GM12878 (cell line): ENCODE measurements at regions not wholly inside any gene's neighbourhood (a gene's known extent, or its start where the extent isn't known, plus 50 kb on each side); places are given as distances from the start of the nearest gene placed in this dataset.

ENCODE experiments used
- ATAC-seq: fragments of 200-7000 bp; cut with Tn5 transposase; 3 replicates; pipeline ENCODE4 v1.9.1; 2020; ENCODE audit warnings: mild to moderate bottlenecking, moderate library complexity
- BruUV-seq: library from RNA; stranded (reverse); fragments of 400-500 nt; replicated peaks from 2 replicates; lab custom pipeline; 2021; lab: Mats Ljungman, UMichigan
- CTCF ChIA-PET: fragments of 300-600 bp; sonication (Branson Sonifier 250); formaldehyde crosslinking; extraction: SDS; loops from one replicate; lab custom pipeline; 2021; ENCODE audit warnings: inconsistent platforms; lab: Yijun Ruan, JAX
- POLR2A ChIA-PET: fragments of 350-600 bp; formaldehyde crosslinking; extraction: SDS; loops from one replicate; lab custom pipeline; 2021; ENCODE audit warnings: inconsistent platforms; lab: Charles Lee
- RAD21 ChIA-PET: fragments of 300-600 bp; sonication (Branson Sonifier 250); formaldehyde crosslinking; loops from one replicate; lab custom pipeline; 2023; ENCODE audit warnings: antibody characterized with exemption; ENCODE audit not compliant: unreplicated experiment; lab: Charles Lee
- SMC1A ChIA-PET: fragments of 300-600 bp; sonication (Branson Sonifier 250); formaldehyde crosslinking; loops from one replicate; lab custom pipeline; 2023; ENCODE audit not compliant: unreplicated experiment, uncharacterized antibody; lab: Charles Lee
- DNase-seq: peaks from one replicate; pipeline ENCODE4 v3.0.0-alpha.2; 2011; ENCODE audit warnings: low read depth, low spot score
- FAIRE-seq: peaks from 3 replicates; lab custom pipeline; 2011; peaks lifted over from hg19 to GRCh38; lab: Jason Lieb, UNC
- H2AFZ ChIP-seq: 2 replicates; pipeline ENCODE4 v1.6.0; 2011; ENCODE audit warnings: low read depth, low read length, control low read depth; ENCODE audit not compliant: control insufficient read depth
- H3K27ac ChIP-seq: 2 replicates; pipeline ENCODE4 v1.5.1; 2011; ENCODE audit warnings: control low read depth; ENCODE audit not compliant: control insufficient read depth, insufficient read depth
- H3K27me3 ChIP-seq, 2 experiments: replicated peaks in 1 of 2; 2 replicates each; pipeline versions ENCODE4 v1.6.0 to v1.6.1; 2011; ENCODE audit warnings: low read length in 1 of 2; ENCODE audit not compliant: control insufficient read depth in 2 of 2, insufficient read depth in 2 of 2
- H3K36me3 ChIP-seq, 2 experiments: 2 replicates each; pipeline ENCODE4 v1.5.1; 2011; ENCODE audit warnings: low read length in 1 of 2; ENCODE audit not compliant: control insufficient read depth in 2 of 2, insufficient read depth in 2 of 2
- H3K4me1 ChIP-seq: 2 replicates; pipeline ENCODE4 v1.6.1; 2011; ENCODE audit warnings: mild to moderate bottlenecking, low read length, moderate library complexity, mixed read lengths; ENCODE audit not compliant: control insufficient read depth, insufficient read depth
- H3K4me2 ChIP-seq: 2 replicates; pipeline ENCODE4 v1.6.0; 2011; ENCODE audit warnings: control low read depth; ENCODE audit not compliant: control insufficient read depth, insufficient read depth
- H3K4me3 ChIP-seq: fragments of 200-600 bp; sonication (generic); 2 replicates; pipeline ENCODE4 v1.5.1; 2016
- H3K79me2 ChIP-seq: 2 replicates; pipeline ENCODE4 v1.6.0; 2011; ENCODE audit warnings: low read length; ENCODE audit not compliant: control insufficient read depth, insufficient read depth
- H3K9ac ChIP-seq: 2 replicates; pipeline ENCODE4 v1.8.0; 2011; ENCODE audit warnings: low read length, control low read depth, mixed read lengths; ENCODE audit not compliant: control insufficient read depth, insufficient read depth
- H3K9me3 ChIP-seq: replicated peaks from 3 replicates; pipeline ENCODE4 v1.5.1; 2011; ENCODE audit warnings: mild to moderate bottlenecking, low read length; ENCODE audit not compliant: control insufficient read depth, insufficient read depth
- H4K20me1 ChIP-seq: 2 replicates; pipeline ENCODE4 v1.6.0; 2011; ENCODE audit not compliant: control insufficient read depth, insufficient read depth
- ATF3 ChIP-seq: IDR thresholded peaks from 2 replicates; pipeline ENCODE4 v1.6.1; 2011; ENCODE audit warnings: low read depth, mild to moderate bottlenecking, low read length, moderate library complexity, borderline replicate concordance; ENCODE audit errors: extremely low read depth
- BCL11A ChIP-seq: IDR thresholded peaks from 2 replicates; pipeline ENCODE4 v1.6.1; 2011; ENCODE audit warnings: low read depth, low read length
- BRCA1 ChIP-seq: IDR thresholded peaks from 2 replicates; pipeline ENCODE4 v1.6.1; 2011; ENCODE audit warnings: low read depth, low read length, improper control_type of control experiment
- CEBPB ChIP-seq, 2 experiments: fragments of 150-350 bp in 1 of 2; IDR thresholded peaks; 2 replicates each; pipeline ENCODE4 v1.6.1; 2012 to 2014; ENCODE audit warnings: low read depth in 2 of 2, low read length in 2 of 2, borderline replicate concordance in 1 of 2, inconsistent platforms in 1 of 2
- MLLT1 ChIP-seq: fragments of 450-650 bp; IDR thresholded peaks from 2 replicates; pipeline ENCODE4 v1.6.1; 2016; ENCODE audit warnings: mild to moderate bottlenecking
- PAX5 ChIP-seq: IDR thresholded peaks from 2 replicates; pipeline ENCODE4 v1.6.1; 2011; ENCODE audit warnings: low read depth, low read length, borderline replicate concordance
- SMARCA5 ChIP-seq: fragments of 450-650 bp; IDR thresholded peaks from 2 replicates; pipeline ENCODE4 v1.6.1; 2017; ENCODE audit warnings: mild to moderate bottlenecking
- SUZ12 ChIP-seq: fragments of 200-600 bp; sonication (generic); IDR thresholded peaks from one replicate; pipeline ENCODE4 v1.6.1; 2018; ENCODE audit warnings: antibody characterized with exemption, mild to moderate bottlenecking; ENCODE audit not compliant: unreplicated experiment
- TCF7 ChIP-seq: IDR thresholded peaks from 2 replicates; pipeline ENCODE4 v1.6.1; 2014; ENCODE audit warnings: antibody characterized with exemption, borderline replicate concordance
- WGBS: methylation state at CpG from one replicate; pipeline ENCODE4 v1.1.6; 2016; ENCODE audit warnings: low lambda C conversion rate; ENCODE audit not compliant: insufficient replicate concordance, insufficient coverage; ENCODE audit errors: missing lambda C conversion rate; 5-methylcytosine and 5-hydroxymethylcytosine counted together
- in situ Hi-C: fragments of 300-500 bp; cut with MboI; formaldehyde crosslinking; loops from 9 replicates; pipeline ENCODE4 v1.14.3; 2018; ENCODE audit warnings: mixed read lengths
- intact Hi-C: fragments of 100-400 bp; cut with micrococcal nuclease; formaldehyde crosslinking; loops from one replicate; pipeline ENCODE4 v1.14.2; 2022; ENCODE audit not compliant: unreplicated experiment

GRCh38 chr1:113242481-113242880 lies 147.8 kb upstream of the MAGI3 start:
- Histone ChIP-seq H3K79me2 (no peaks in the 10 kb centered on the region), H3K27ac (no peak overlapping the region), H3K9ac (no peak overlapping the region), H3K9me3 (no peaks in the 10 kb centered on the region), H3K27me3 (peaks cover 1 to 2% of the 10 kb centered on the region in 2 experiments; a peak in 2 of 4 replicates), H3K4me3 (no peak overlapping the region), H3K4me1 (no peaks in the 10 kb centered on the region), H3K4me2 (no peak overlapping the region), H3K36me3 (no peaks in the 10 kb centered on the region), H4K20me1 (no peaks in the 10 kb centered on the region), H2AFZ (no peak overlapping the region)
- ChIA-PET CTCF (no interaction called here), RAD21 (no interaction called here), SMC1A (no interaction called here), POLR2A (interaction anchor here (0.6 kb wide), 1 partner anchor 105 kb away, joined by 5 read pairs; no protein-coding TSS in a partner anchor)
- in situ Hi-C loops = no loop called here
- WGBS = 75% methylated on average over 5 of the region's 5 CpGs
- no TSS peak for BruUV-seq
- no peak for TF ChIP-seq BCL11A
- TF ChIP-seq PAX5 = no peak
- no peak for FAIRE-seq
- no peak for DNase-seq
- intact Hi-C loops = no loop called here
- ATAC-seq = no peak

- ChIA-PET CTCF (no interaction called here), RAD21 (no interaction called here), SMC1A (no interaction called here), POLR2A (no interaction called here)
- in situ Hi-C loops (no loop called here), intact Hi-C loops (no loop called here)
- BruUV-seq = no TSS peak
- no peak overlapping the region for H3K4me2 ChIP-seq
- H3K4me3 ChIP-seq = no peak overlapping the region
- WGBS = 93% methylated on average over 2 of the region's 2 CpGs
- no peaks in the 10 kb centered on the region for H3K79me2 ChIP-seq
- no peaks in the 10 kb centered on the region for H3K9me3 ChIP-seq
- no peak overlapping the region for H2AFZ ChIP-seq
- FAIRE-seq (no peak), ATAC-seq (no peak), DNase-seq (no peak)
- H3K9ac ChIP-seq = no peak overlapping the region
- H3K4me1 ChIP-seq = no peaks in the 10 kb centered on the region
- no peaks in the 10 kb centered on the region for H3K36me3 ChIP-seq
- no peak for TF ChIP-seq BRCA1
- no peak for TF ChIP-seq MLLT1
- TF ChIP-seq SUZ12 = no peak
- no peak for TF ChIP-seq ATF3
- no peak for TF ChIP-seq SMARCA5
- no peak for TF ChIP-seq CEBPB (IDR thresholded peaks at IDR 0.05; ENCODE audit: borderline replicate concordance in 1 of 2, low read depth in 2 of 2, low read length in 2 of 2)
- TF ChIP-seq TCF7 = no peak
- 0 out of 4 replicates have a peak, but pooled peaks cover 0 to 2% of the 10 kb centered on the region in 2 experiments for H3K27me3 ChIP-seq
- no peak overlapping the region for H3K27ac ChIP-seq
- no peaks in the 10 kb centered on the region for H4K20me1 ChIP-seq
Measured at GRCh38 chr1:113243529-113243928, 146.8 kb upstream of the MAGI3 start.
